ENCODE measurements at regions not wholly inside any gene's neighbourhood (a gene's known extent, or its start where the extent isn't known, plus 50 kb on each side); places are given as distances from the start of the nearest gene placed in this dataset.

DNA sequence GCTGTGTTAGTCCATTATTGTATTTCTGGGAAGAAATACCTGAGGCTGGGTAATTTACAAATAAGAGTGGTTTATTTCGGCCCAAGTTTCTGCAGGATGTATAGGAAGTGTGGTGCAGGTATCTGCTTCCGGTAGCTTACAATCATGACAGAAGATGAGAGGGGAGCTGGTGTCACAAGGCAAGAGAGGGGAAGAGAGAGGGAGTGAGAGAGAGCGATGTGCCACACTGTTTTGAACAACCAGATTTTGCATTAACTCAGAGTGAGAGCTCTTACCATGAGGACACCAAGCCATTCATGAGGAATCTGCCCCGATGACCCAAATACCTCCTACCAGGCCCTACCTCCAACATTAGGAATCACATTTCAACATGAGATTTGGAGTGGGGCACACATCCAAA, 627.6 kb upstream of the FRG1 start:
- DNase-seq (ENCODE audit: low read depth in 2 of 3, low spot score in 2 of 3): no peak

DNA sequence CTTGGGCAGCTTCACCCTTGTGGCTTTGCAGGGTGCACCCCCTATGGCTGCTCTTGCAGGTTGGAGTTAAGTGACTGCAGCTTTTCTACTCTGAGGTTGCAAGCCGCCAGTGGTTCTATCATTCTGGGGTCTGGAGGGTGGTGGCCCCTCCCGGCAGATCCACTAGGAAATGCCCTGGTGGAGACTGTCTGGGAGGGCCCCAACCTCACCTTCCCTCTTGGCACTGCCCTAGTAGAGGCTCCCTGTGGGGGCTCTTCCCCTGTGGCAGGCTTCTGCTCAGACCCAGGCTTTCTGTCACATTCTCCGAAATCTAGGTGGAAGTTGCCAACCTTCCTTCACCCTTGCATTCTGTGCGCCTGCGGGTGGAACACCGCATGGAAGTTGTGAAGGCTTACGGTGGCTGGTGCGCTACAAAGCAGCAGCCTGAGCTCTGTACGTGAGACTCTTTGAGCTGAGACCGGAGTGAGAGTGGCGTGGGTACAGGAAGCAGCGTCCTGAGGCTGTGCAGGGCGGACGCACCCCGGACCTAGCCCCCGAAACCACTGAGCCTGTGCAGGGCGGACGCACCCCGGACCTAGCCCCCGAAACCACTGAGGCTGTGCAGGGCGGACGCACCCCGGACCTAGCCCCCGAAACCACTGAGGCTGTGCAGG, 626.7 kb upstream of the FRG1 start:
- no peak for DNase-seq (ENCODE audit: low read depth in 2 of 3, low spot score in 2 of 3)

DNA sequence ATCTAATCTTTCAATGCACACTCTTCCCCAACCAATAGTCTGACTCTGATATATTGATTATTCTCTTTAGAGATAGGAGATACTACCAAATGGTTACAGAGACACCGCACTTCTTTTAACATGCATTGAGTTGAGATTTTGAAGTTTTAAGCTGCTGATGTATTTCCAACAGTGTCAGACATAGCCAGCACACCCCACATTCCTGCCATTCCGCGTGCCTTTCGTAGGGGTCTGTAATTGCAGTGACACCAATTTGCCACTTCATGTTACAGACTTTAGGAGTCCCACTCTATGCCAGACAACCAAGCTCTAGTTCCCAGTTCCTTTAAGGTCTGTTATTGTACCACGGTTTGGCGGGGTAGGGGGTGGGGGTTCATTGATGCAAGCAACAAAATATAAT, 618.2 kb upstream of the FRG1 start:
- no peak for DNase-seq (ENCODE audit: low read depth in 2 of 3, low spot score in 2 of 3)

- no peak for DNase-seq (ENCODE audit: low read depth in 2 of 3, low spot score in 2 of 3)
Measured at GRCh38 chr4:189341881-189342280, 598.8 kb upstream of the FRG1 start.

GRCh38 chr4:189355590-189355989, 585.1 kb upstream of the FRG1 start:
- no peak for DNase-seq (ENCODE audit: low read depth in 2 of 3, low spot score in 2 of 3)

- no peak for DNase-seq (ENCODE audit: low read depth in 2 of 3, low spot score in 2 of 3)
Measured at GRCh38 chr4:189362364-189362763, 578.3 kb upstream of the FRG1 start.

GRCh38 chr4:189364032-189364449, 576.6 kb upstream of the FRG1 start:
- no peak for DNase-seq (ENCODE audit: low read depth in 2 of 3, low spot score in 2 of 3)

- DNase-seq (ENCODE audit: low read depth in 2 of 3, low spot score in 2 of 3): no peak
Measured at GRCh38 chr4:189365451-189365850, 575.2 kb upstream of the FRG1 start.

DNA sequence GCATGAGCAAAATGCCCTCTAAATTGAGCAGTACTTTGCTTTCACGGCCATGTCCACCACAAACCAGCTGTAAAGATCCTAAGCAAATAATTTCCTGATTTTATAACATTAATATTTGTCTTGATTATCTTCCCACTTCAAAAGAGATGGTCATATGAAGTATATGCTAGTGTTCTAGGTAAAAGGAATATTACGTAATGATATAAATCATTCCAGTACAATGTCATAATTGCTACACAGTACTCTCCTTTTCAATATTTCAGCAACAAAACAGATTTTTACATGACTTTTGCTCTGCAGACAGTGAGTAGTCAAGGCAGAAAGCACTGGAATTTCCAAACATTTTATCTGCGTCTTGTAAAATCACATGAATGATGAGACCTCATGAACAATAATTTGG, 572.8 kb upstream of the FRG1 start:
- DNase-seq (ENCODE audit: low read depth in 2 of 3, low spot score in 2 of 3): no peak

DNA sequence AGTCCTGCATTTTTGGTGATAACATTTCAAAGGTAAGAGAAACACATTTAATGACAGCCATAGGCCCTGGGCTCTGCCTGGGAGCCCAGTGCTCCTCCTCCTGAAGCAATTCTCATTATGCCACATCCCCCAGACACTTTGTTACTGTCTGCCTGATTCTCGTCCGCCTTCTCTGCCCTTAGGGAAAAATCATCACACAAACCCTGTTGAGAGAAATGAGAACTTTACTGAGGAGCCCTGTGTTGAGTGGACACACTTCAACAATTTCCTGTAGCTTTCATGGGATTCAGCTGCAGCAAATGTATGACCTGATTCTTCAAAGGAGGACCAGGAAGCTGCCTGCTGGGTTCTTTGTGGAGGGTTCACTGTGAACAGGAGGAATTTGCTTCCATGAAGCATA, 566.5 kb upstream of the FRG1 start:
- no peak for DNase-seq (ENCODE audit: low read depth in 2 of 3, low spot score in 2 of 3)

- no peak for DNase-seq (ENCODE audit: low read depth in 2 of 3, low spot score in 2 of 3)
Measured at GRCh38 chr4:189376901-189377300, 563.8 kb upstream of the FRG1 start.

- DNase-seq (ENCODE audit: low read depth in 2 of 3, low spot score in 2 of 3): no peak
Measured at GRCh38 chr4:189377569-189377968, 563.1 kb upstream of the FRG1 start.

DNA sequence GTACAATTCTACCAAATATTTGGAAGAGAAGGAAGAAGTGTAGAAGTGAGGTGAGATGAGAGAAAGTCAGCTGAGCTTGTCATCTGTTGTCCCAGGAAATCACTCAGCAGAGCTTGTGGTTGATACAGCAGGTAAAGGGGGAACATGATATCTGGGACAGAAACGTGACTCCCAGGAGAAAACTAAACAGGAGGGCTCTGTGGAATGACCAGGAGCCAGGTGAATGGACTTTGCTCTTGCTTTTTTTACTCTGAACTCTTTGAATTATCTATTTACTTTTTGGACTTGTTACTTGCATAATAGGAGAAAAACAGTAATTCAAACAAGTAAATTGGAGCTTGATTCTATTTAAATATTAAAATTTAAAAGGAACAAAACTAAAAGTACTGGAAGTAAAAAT, 555.6 kb upstream of the FRG1 start:
- DNase-seq (ENCODE audit: low read depth in 2 of 3, low spot score in 2 of 3): no peak

DNA sequence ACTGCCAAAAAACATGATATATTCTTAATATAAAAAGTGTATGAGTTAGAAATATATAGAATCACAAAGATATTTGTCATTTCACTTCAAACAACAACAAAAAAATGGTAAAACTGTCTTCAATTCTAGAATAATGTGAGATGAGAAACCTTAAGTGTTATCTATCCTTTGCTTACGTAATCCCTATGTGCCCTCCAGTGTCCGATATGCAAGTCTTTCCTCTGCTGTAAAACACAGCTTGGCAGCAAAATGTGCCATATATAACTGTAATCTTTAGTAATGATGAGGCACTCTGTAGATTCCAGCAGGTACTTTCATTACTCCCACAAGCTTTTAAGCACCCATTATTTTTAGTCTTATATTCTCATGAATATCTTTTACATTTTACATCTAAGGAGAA, 555.1 kb upstream of the FRG1 start:
- DNase-seq (ENCODE audit: low read depth in 2 of 3, low spot score in 2 of 3): no peak

GRCh38 chr4:189396435-189396834, 544.2 kb upstream of the FRG1 start:
- no peak for DNase-seq (ENCODE audit: low read depth in 2 of 3, low spot score in 2 of 3)

DNA sequence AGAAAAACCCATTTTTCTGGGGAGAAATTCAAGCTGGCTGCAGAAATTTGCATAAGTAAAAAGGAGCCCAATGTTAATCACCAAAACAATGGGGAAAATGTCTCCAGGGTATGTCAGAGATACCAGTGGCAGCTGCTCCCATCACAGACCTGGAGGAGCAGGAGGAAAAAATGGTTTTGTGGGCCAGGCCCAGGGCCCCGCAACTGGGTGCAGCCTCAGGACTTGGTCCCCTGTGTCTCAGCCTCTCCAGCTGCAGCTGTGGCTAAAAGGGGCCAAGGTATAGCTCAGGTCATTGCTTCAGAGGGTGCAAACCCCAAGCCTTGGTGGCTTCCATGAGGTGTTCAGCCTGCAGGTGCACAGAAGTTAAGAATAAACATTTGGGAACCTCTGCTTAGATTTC, 536.4 kb upstream of the FRG1 start:
- DNase-seq (ENCODE audit: low read depth in 2 of 3, low spot score in 2 of 3): no peak

- DNase-seq (ENCODE audit: low read depth in 2 of 3, low spot score in 2 of 3): no peak
Measured at GRCh38 chr4:189409158-189409557, 531.5 kb upstream of the FRG1 start.

- DNase-seq (ENCODE audit: low read depth in 2 of 3, low spot score in 2 of 3): no peak
Measured at GRCh38 chr4:189414021-189414420, 526.7 kb upstream of the FRG1 start.

DNA sequence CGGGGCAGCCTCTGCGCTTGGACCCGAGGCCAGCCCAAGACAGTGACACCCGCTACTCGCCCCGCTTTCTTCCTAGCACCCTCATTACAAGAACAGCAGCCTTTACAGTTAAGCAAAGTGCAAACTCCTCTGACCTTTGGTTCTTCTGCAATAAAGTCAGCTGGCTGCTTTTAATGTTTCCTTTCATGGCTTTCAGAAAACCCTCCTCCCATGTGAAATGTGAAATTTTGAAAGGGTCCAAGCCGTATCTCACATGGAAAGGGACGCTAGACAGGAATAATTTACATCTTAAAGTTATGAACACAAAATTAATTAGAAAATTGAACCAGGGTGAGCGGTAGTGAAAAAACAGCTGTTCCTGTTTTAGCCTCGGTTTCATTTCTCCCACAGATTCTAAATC, 520.1 kb upstream of the FRG1 start:
- no peak for DNase-seq (ENCODE audit: low read depth in 2 of 3, low spot score in 2 of 3)

GRCh38 chr4:189436207-189436606, 504.5 kb upstream of the FRG1 start:
- no peak for DNase-seq (ENCODE audit: low read depth in 2 of 3, low spot score in 2 of 3)

DNA sequence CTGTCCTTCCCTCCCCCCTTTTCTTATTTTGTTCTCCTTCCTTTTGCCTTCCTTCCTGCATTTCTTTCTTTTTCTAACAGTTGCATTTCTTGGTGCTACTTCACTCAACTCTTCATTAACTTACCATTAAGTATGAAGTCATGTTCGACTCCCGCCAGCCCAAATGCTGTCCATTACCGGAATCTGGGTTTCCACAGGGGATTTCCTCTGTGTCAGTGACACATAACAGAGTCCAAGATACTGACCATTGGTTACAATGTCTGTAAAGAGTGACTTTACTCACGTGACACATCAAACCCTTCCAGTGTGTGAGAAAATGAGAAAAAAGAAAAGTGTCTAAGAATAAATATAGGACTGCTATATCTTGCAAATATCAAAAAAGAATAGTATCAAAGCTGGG, 500.0 kb upstream of the FRG1 start:
- DNase-seq (ENCODE audit: low read depth in 2 of 3, low spot score in 2 of 3): no peak

DNA sequence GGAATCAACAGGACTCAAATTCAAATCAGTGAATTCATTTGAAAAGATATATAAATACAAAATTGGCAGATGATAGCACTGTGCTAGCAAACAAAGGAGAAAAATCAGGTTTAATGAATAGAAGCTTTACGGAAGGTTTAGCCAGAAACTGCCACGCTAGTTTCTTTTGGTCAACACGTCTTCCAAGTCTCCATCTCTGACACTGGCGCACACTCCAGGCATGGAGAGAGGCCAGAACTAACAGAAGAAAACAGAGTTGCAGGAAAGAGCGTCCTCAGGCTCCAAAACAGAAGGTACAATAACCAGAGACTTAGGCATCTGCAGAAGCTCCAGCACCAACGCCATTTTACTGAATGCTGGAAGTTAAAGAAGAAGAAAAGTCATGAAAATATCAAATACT, 497.3 kb upstream of the FRG1 start:
- no peak for DNase-seq (ENCODE audit: low read depth in 2 of 3, low spot score in 2 of 3)

- no peak for DNase-seq (ENCODE audit: low read depth in 2 of 3, low spot score in 2 of 3)
Measured at GRCh38 chr4:189445613-189446012, 495.1 kb upstream of the FRG1 start.

GRCh38 chr4:189463734-189464133, 476.9 kb upstream of the FRG1 start:
- DNase-seq (ENCODE audit: low read depth in 2 of 3, low spot score in 2 of 3): no peak
